ENCODE measurements at regions not wholly inside any gene's neighbourhood (a gene's known extent, or its start where the extent isn't known, plus 50 kb on each side); places are given as distances from the start of the nearest gene placed in this dataset.

DNA sequence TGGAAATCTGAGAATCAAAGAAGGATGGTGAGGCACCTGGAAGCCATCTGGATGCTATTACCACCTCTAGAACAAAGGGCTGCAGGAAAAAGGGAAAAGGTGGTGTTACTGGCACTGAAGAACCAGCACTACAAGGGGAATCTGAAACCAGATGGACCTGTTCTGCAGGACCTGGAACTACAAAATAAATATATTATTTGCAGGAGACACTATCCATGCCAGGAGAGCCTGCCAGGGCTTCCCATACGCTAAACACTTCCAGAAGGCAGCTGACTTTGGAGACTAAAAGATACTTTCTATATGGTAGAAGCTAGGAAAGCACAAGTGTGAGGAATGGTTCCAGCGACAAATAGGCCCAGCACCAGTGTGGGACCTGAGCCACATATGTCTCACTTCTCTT, 83.4 kb upstream of the POU1F1 start:
- TF ChIP-seq, protein P1, sequence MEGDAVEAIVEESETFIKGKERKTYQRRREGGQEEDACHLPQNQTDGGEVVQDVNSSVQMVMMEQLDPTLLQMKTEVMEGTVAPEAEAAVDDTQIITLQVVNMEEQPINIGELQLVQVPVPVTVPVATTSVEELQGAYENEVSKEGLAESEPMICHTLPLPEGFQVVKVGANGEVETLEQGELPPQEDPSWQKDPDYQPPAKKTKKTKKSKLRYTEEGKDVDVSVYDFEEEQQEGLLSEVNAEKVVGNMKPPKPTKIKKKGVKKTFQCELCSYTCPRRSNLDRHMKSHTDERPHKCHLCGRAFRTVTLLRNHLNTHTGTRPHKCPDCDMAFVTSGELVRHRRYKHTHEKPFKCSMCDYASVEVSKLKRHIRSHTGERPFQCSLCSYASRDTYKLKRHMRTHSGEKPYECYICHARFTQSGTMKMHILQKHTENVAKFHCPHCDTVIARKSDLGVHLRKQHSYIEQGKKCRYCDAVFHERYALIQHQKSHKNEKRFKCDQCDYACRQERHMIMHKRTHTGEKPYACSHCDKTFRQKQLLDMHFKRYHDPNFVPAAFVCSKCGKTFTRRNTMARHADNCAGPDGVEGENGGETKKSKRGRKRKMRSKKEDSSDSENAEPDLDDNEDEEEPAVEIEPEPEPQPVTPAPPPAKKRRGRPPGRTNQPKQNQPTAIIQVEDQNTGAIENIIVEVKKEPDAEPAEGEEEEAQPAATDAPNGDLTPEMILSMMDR (IDR thresholded peaks at IDR 0.05) = no peak
- TF ChIP-seq POLR2A (IDR thresholded peaks at IDR 0.05) (no peak), POLR2AphosphoS5 (IDR thresholded peaks at IDR 0.05) (no peak), EP300 (IDR thresholded peaks at IDR 0.05) (no peak)

All from gastroesophageal sphincter (tissue), 3 donors.